Hematopoietic multipotent progenitor cell treated with erythropoietin and hydrocortisone succinate and interleukin-3 and kit ligand, for 6 days (in vitro differentiated cells): ENCODE measurements at regions not wholly inside any gene's neighbourhood (a gene's known extent, or its start where the extent isn't known, plus 50 kb on each side); places are given as distances from the start of the nearest gene placed in this dataset.

Source experiments
- DNase-seq: peaks from one replicate; pipeline ENCODE4 v3.0.0-alpha.2; 2015

GRCh38 chr2:46850742-46851141 is 64.9 kb downstream of the MCFD2 start:
- DNase-seq, result no peak

GRCh38 chr2:46849721-46850556 is 65.7 kb downstream of the MCFD2 start:
- DNase-seq, result peak; percentile 78

GRCh38 chr2:46849046-46849715 is 66.4 kb downstream of the MCFD2 start:
- no peak for DNase-seq

- DNase-seq, result no peak
These were observed 67.2 kb downstream of the MCFD2 start for GRCh38 chr2:46848447-46848846.

- no peak for DNase-seq
These were observed 67.7 kb downstream of the MCFD2 start for GRCh38 chr2:46847726-46848412.

- no peak for DNase-seq
These were observed 68.4 kb downstream of the MCFD2 start for GRCh38 chr2:46847185-46847710.

- DNase-seq, result no peak
These were observed 69.1 kb downstream of the MCFD2 start for GRCh38 chr2:46846536-46846935.

GRCh38 chr2:46845542-46846486 is 69.8 kb downstream of the MCFD2 start:
- no peak for DNase-seq

GRCh38 chr2:46844443-46844842 is 71.2 kb downstream of the MCFD2 start:
- DNase-seq, result no peak

GRCh38 chr2:46844034-46844433 is 71.6 kb downstream of the MCFD2 start:
- DNase-seq, result no peak

GRCh38 chr2:46843316-46843715 is 72.3 kb downstream of the MCFD2 start:
- no peak for DNase-seq

GRCh38 chr2:46842876-46843275 is 72.7 kb downstream of the MCFD2 start:
- DNase-seq, result no peak

GRCh38 chr2:46841621-46842020 is 74.0 kb downstream of the MCFD2 start:
- DNase-seq, result peak; percentile 67

GRCh38 chr2:46839045-46839444 is 76.6 kb downstream of the MCFD2 start:
- DNase-seq, result no peak

- DNase-seq, result no peak
These were observed 77.9 kb downstream of the MCFD2 start for GRCh38 chr2:46837704-46838103.

GRCh38 chr2:46837112-46837454 is 78.5 kb downstream of the MCFD2 start:
- DNase-seq, result no peak

GRCh38 chr2:46836295-46837111 is 79.1 kb downstream of the MCFD2 start:
- DNase-seq, result no peak

- no peak for DNase-seq
These were observed 80.1 kb downstream of the MCFD2 start for GRCh38 chr2:46835520-46835919.

- no peak for DNase-seq
These were observed 83.1 kb downstream of the MCFD2 start for GRCh38 chr2:46832543-46832942.

- DNase-seq, result no peak
These were observed 83.7 kb downstream of the MCFD2 start for GRCh38 chr2:46831869-46832265.

- DNase-seq, result no peak
These were observed 84.3 kb downstream of the MCFD2 start for GRCh38 chr2:46831051-46831868.
